ENCODE measurements at regions not wholly inside any gene's neighbourhood (a gene's known extent, or its start where the extent isn't known, plus 50 kb on each side); places are given as distances from the start of the nearest gene placed in this dataset.

GRCh38 chr6:25219917-25220278 is 59.3 kb upstream of the CARMIL1 start:
- H3K27me3 ChIP-seq (ENCODE audit: control insufficient read depth, insufficient read depth, low read length), result no peaks in the 10 kb centered on the region
- H3K9ac ChIP-seq (ENCODE audit: low read length), result no peak overlapping the region
- no peaks in the 10 kb centered on the region for H3K9me3 ChIP-seq (ENCODE audit: control insufficient read depth, low read depth, low read length)
- H3K36me3 ChIP-seq (ENCODE audit: control insufficient read depth, low read depth, low read length), result no peaks in the 10 kb centered on the region
- no peak overlapping the region for H3K27ac ChIP-seq (ENCODE audit: low read length)
- H3K4me3 ChIP-seq (ENCODE audit: low read length), result no peak overlapping the region
- H3K4me1 ChIP-seq (ENCODE audit: control insufficient read depth, low read depth, low read length), result no peaks in the 10 kb centered on the region

GRCh38 chr6:25220857-25221256 is 58.3 kb upstream of the CARMIL1 start:
- Histone ChIP-seq H3K4me3 (ENCODE audit: low read length) (no peak overlapping the region), H3K27me3 (ENCODE audit: control insufficient read depth, insufficient read depth, low read length) (no peaks in the 10 kb centered on the region), H3K9me3 (ENCODE audit: control insufficient read depth, low read depth, low read length) (no peaks in the 10 kb centered on the region), H3K4me1 (ENCODE audit: control insufficient read depth, low read depth, low read length) (no peaks in the 10 kb centered on the region), H3K36me3 (ENCODE audit: control insufficient read depth, low read depth, low read length) (no peaks in the 10 kb centered on the region), H3K9ac (ENCODE audit: low read length) (no peak overlapping the region), H3K27ac (ENCODE audit: low read length) (no peak overlapping the region)

GRCh38 chr6:25222006-25222678 is 57.0 kb upstream of the CARMIL1 start:
- no peaks in the 10 kb centered on the region for H3K4me1 ChIP-seq (ENCODE audit: control insufficient read depth, low read depth, low read length)
- no peaks in the 10 kb centered on the region for H3K36me3 ChIP-seq (ENCODE audit: control insufficient read depth, low read depth, low read length)
- no peaks in the 10 kb centered on the region for H3K27me3 ChIP-seq (ENCODE audit: control insufficient read depth, insufficient read depth, low read length)
- no peak overlapping the region for H3K9ac ChIP-seq (ENCODE audit: low read length)
- H3K9me3 ChIP-seq (ENCODE audit: control insufficient read depth, low read depth, low read length), result no peaks in the 10 kb centered on the region
- H3K27ac ChIP-seq (ENCODE audit: low read length), result no peak overlapping the region
- H3K4me3 ChIP-seq (ENCODE audit: low read length), result no peak overlapping the region

- Histone ChIP-seq H3K27ac (ENCODE audit: low read length) (no peak overlapping the region), H3K4me1 (ENCODE audit: control insufficient read depth, low read depth, low read length) (no peaks in the 10 kb centered on the region), H3K4me3 (ENCODE audit: low read length) (no peak overlapping the region)
Observed at GRCh38 chr6:25223490-25223991, 55.6 kb upstream of the CARMIL1 start.

GRCh38 chr6:25224242-25224641 is 54.9 kb upstream of the CARMIL1 start:
- H3K27me3 ChIP-seq (ENCODE audit: control insufficient read depth, insufficient read depth, low read length), result no peaks in the 10 kb centered on the region

More at GRCh38 chr6:25223490-25223991, 55.6 kb upstream of the CARMIL1 start:
- Histone ChIP-seq H3K27me3 (ENCODE audit: control insufficient read depth, insufficient read depth, low read length) (no peaks in the 10 kb centered on the region), H3K9me3 (ENCODE audit: control insufficient read depth, low read depth, low read length) (no peaks in the 10 kb centered on the region), H3K36me3 (ENCODE audit: control insufficient read depth, low read depth, low read length) (no peaks in the 10 kb centered on the region), H3K9ac (ENCODE audit: low read length) (no peak overlapping the region)

GRCh38 chr6:25227854-25228253 is 51.3 kb upstream of the CARMIL1 start:
- Histone ChIP-seq H3K27ac (ENCODE audit: low read length) (no peak overlapping the region), H3K9ac (ENCODE audit: low read length) (no peak overlapping the region), H3K4me3 (ENCODE audit: low read length) (no peak overlapping the region), H3K27me3 (ENCODE audit: control insufficient read depth, insufficient read depth, low read length) (no peaks in the 10 kb centered on the region), H3K4me1 (ENCODE audit: control insufficient read depth, low read depth, low read length) (no peaks in the 10 kb centered on the region), H3K36me3 (ENCODE audit: control insufficient read depth, low read depth, low read length) (no peaks in the 10 kb centered on the region), H3K9me3 (ENCODE audit: control insufficient read depth, low read depth, low read length) (no peaks in the 10 kb centered on the region)

More at GRCh38 chr6:25224242-25224641, 54.9 kb upstream of the CARMIL1 start:
- Histone ChIP-seq H3K27ac (ENCODE audit: low read length) (no peak overlapping the region), H3K36me3 (ENCODE audit: control insufficient read depth, low read depth, low read length) (no peaks in the 10 kb centered on the region), H3K9ac (ENCODE audit: low read length) (no peak overlapping the region), H3K4me3 (ENCODE audit: low read length) (no peak overlapping the region), H3K9me3 (ENCODE audit: control insufficient read depth, low read depth, low read length) (no peaks in the 10 kb centered on the region), H3K4me1 (ENCODE audit: control insufficient read depth, low read depth, low read length) (no peaks in the 10 kb centered on the region)
